Liver (tissue), 8 donors: ENCODE measurements at regions not wholly inside any gene's neighbourhood (a gene's known extent, or its start where the extent isn't known, plus 50 kb on each side); places are given as distances from the start of the nearest gene placed in this dataset.

Source experiments
- DNase-seq: peaks from one replicate; pipeline ENCODE4 v3.0.0-alpha.2; 2017; ENCODE audit warnings: low spot score
- H3K27ac ChIP-seq, 2 donors: one replicate each; pipeline ENCODE4 v1.7.0; 2013; ENCODE audit warnings: inconsistent platforms in 2 of 2, low read length in 2 of 2, control low read depth in 1 of 2, low read depth in 1 of 2, mild to moderate bottlenecking in 1 of 2
- H3K27me3 ChIP-seq, 4 donors: one replicate each; pipeline versions ENCODE4 v1.6.1 to v1.7.0; 2013; ENCODE audit warnings: low read length in 3 of 4, inconsistent platforms in 1 of 4, mild to moderate bottlenecking in 1 of 4, moderate library complexity in 1 of 4; ENCODE audit not compliant: control insufficient read depth in 4 of 4, insufficient read depth in 4 of 4
- H3K36me3 ChIP-seq, 4 donors: one replicate each; pipeline versions ENCODE4 v1.6.1 to v1.7.0; 2013; ENCODE audit warnings: low read length in 3 of 4, mild to moderate bottlenecking in 3 of 4, low read depth in 1 of 4, moderate library complexity in 1 of 4; ENCODE audit not compliant: control insufficient read depth in 4 of 4, insufficient read depth in 3 of 4
- H3K4me1 ChIP-seq, 4 donors: one replicate each; pipeline versions ENCODE4 v1.6.1 to v1.7.0; 2013; ENCODE audit warnings: low read length in 3 of 4, mild to moderate bottlenecking in 3 of 4, moderate library complexity in 1 of 4; ENCODE audit not compliant: control insufficient read depth in 4 of 4, insufficient read depth in 4 of 4
- H3K4me3 ChIP-seq, 3 donors: one replicate each; pipeline versions ENCODE4 v1.6.1 to v1.7.0; 2013; ENCODE audit warnings: low read length in 3 of 3, control low read depth in 1 of 3, low read depth in 1 of 3, mild to moderate bottlenecking in 1 of 3
- H3K9ac ChIP-seq, 2 donors: one replicate each; pipeline ENCODE4 v1.7.0; 2013; ENCODE audit warnings: low read length in 2 of 2, mild to moderate bottlenecking in 2 of 2, moderate library complexity in 2 of 2, control low read depth in 1 of 2, low read depth in 1 of 2
- H3K9me3 ChIP-seq, 4 donors: one replicate each; pipeline versions ENCODE4 v1.6.1 to v1.7.0; 2013; ENCODE audit warnings: low read length in 3 of 4; ENCODE audit not compliant: control insufficient read depth in 4 of 4
- EGR1 ChIP-seq, 2 donors: IDR thresholded peaks; 2 replicates each; pipeline ENCODE4 v1.6.1; 2016 to 2018; ENCODE audit warnings: antibody characterized with exemption in 2 of 2, low read depth in 2 of 2
- FOXA1 ChIP-seq: IDR thresholded peaks from 2 replicates; pipeline ENCODE4 v1.6.1; 2016; ENCODE audit warnings: antibody characterized with exemption
- FOXA2 ChIP-seq: IDR thresholded peaks from 2 replicates; pipeline ENCODE4 v1.6.1; 2016; ENCODE audit warnings: antibody characterized with exemption
- GABPA ChIP-seq, 2 donors: IDR thresholded peaks in 1 of 2; conservative IDR thresholded peaks in 1 of 2; 2 replicates each; pipeline ENCODE4 v1.6.1; 2016; ENCODE audit warnings: antibody characterized with exemption in 2 of 2, mild to moderate bottlenecking in 1 of 2, moderate library complexity in 1 of 2
- HNF4A ChIP-seq, 2 donors: conservative IDR thresholded peaks; 2 replicates each; pipeline ENCODE4 v1.6.1; 2016; ENCODE audit warnings: antibody characterized with exemption in 2 of 2, mild to moderate bottlenecking in 2 of 2
- JUND ChIP-seq, 2 donors: IDR thresholded peaks; 2 replicates each; pipeline ENCODE4 v1.6.1; 2016; ENCODE audit warnings: antibody characterized with exemption in 2 of 2
- RAD21 ChIP-seq, 2 donors: IDR thresholded peaks; 2 replicates each; pipeline ENCODE4 v1.6.1; 2016; ENCODE audit warnings: antibody characterized with exemption in 2 of 2, mild to moderate bottlenecking in 2 of 2
- RXRA ChIP-seq, 2 donors: IDR thresholded peaks; 2 replicates each; pipeline ENCODE4 v1.6.1; 2017 to 2018; ENCODE audit warnings: antibody characterized with exemption in 2 of 2, mild to moderate bottlenecking in 1 of 2
- SP1 ChIP-seq: IDR thresholded peaks from 2 replicates; pipeline ENCODE4 v1.6.1; 2018; ENCODE audit warnings: antibody characterized with exemption, mild to moderate bottlenecking
- TAF1 ChIP-seq: conservative IDR thresholded peaks from 2 replicates; pipeline ENCODE4 v1.6.1; 2016; ENCODE audit warnings: antibody characterized with exemption, mild to moderate bottlenecking
- WGBS: extraction: QIAGEN DNeasy Blood & Tissue Kit; methylation state at CpG from one replicate; pipeline ENCODE4 v1.1.7; 2013; 5-methylcytosine and 5-hydroxymethylcytosine counted together
- TF ChIP-seq, protein P1 (sequence below): IDR thresholded peaks from 2 replicates; pipeline ENCODE4 v1.6.1; 2016; ENCODE audit warnings: antibody characterized with exemption
- TF ChIP-seq, protein P2 (sequence below): IDR thresholded peaks from 2 replicates; pipeline ENCODE4 v1.6.1; 2016; ENCODE audit warnings: antibody characterized with exemption, mild to moderate bottlenecking
- TF ChIP-seq, protein P3 (sequence below): IDR thresholded peaks from 2 replicates; pipeline ENCODE4 v1.6.1; 2016; ENCODE audit warnings: antibody characterized with exemption
- TF ChIP-seq, protein P4 (sequence below): fragments of 150-350 bp; IDR thresholded peaks from 2 replicates; pipeline ENCODE4 v1.5.1; 2017; ENCODE audit warnings: improper control_type of control experiment, low read depth, low read length; ENCODE audit not compliant: missing input control
- donor health status: healthy.
- donor health status: healthy.
- donor health status: healthy.
- donor health status: healthy.
- donor health status: healthy.

DNA sequence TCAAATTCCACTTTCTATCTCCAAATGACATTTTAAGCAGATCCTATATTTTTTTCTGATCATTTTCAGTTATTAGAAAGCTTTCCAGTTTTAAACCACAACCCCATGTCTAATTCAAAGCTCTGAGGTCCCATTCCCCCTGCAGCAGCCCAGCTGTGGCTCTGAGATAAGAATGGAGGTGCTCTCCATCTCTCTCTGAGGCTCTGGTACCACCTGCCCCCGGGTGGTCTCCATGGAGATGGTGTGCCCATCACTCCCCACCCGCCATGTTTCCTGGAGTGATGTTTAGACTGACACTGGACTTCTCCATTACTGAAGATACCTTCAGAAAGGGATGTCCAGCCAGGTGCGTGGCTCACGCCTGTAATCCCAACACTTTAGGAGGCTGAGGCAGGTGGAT, 68.1 kb upstream of the SEC14L1 start (continued):
- TF ChIP-seq, protein P1, sequence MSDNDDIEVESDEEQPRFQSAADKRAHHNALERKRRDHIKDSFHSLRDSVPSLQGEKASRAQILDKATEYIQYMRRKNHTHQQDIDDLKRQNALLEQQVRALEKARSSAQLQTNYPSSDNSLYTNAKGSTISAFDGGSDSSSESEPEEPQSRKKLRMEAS: no peak

DNA sequence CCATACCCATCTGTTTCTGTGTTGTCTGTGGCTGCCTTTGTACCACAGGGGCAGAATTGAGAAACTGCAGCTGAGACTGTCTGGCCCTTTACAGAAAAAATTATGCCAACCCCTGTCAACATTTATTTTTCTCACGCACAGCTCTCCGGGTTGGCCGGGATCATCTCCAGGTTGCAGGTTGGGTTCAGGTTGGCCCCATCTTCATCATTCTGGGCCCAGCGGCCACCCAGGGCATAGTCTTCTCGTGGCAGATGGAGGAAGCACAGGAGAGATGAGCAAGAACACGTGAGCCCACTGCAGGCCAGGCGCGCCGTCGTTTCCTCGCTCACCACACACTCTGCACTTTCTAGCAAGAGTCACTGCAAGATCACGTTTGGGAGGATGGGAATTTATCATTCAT, 66.1 kb upstream of the SEC14L1 start:
- TF ChIP-seq RXRA (IDR thresholded peaks at IDR 0.05) (no peak), HNF4A (conservative IDR thresholded peaks at IDR 0.05) (no peak), GABPA (IDR thresholded peaks at IDR 0.05 in 1 of 2, conservative IDR thresholded peaks at IDR 0.05 in 1 of 2) (no peak), JUND (IDR thresholded peaks at IDR 0.05) (no peak), EGR1 (IDR thresholded peaks at IDR 0.05; ENCODE audit: low read depth in 2 of 2) (no peak), RAD21 (IDR thresholded peaks at IDR 0.05) (no peak), FOXA1 (no peak), TAF1 (no peak), FOXA2 (no peak), SP1 (no peak)
- TF ChIP-seq, protein P2, sequence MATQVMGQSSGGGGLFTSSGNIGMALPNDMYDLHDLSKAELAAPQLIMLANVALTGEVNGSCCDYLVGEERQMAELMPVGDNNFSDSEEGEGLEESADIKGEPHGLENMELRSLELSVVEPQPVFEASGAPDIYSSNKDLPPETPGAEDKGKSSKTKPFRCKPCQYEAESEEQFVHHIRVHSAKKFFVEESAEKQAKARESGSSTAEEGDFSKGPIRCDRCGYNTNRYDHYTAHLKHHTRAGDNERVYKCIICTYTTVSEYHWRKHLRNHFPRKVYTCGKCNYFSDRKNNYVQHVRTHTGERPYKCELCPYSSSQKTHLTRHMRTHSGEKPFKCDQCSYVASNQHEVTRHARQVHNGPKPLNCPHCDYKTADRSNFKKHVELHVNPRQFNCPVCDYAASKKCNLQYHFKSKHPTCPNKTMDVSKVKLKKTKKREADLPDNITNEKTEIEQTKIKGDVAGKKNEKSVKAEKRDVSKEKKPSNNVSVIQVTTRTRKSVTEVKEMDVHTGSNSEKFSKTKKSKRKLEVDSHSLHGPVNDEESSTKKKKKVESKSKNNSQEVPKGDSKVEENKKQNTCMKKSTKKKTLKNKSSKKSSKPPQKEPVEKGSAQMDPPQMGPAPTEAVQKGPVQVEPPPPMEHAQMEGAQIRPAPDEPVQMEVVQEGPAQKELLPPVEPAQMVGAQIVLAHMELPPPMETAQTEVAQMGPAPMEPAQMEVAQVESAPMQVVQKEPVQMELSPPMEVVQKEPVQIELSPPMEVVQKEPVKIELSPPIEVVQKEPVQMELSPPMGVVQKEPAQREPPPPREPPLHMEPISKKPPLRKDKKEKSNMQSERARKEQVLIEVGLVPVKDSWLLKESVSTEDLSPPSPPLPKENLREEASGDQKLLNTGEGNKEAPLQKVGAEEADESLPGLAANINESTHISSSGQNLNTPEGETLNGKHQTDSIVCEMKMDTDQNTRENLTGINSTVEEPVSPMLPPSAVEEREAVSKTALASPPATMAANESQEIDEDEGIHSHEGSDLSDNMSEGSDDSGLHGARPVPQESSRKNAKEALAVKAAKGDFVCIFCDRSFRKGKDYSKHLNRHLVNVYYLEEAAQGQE: no peak
- TF ChIP-seq, protein P3, sequence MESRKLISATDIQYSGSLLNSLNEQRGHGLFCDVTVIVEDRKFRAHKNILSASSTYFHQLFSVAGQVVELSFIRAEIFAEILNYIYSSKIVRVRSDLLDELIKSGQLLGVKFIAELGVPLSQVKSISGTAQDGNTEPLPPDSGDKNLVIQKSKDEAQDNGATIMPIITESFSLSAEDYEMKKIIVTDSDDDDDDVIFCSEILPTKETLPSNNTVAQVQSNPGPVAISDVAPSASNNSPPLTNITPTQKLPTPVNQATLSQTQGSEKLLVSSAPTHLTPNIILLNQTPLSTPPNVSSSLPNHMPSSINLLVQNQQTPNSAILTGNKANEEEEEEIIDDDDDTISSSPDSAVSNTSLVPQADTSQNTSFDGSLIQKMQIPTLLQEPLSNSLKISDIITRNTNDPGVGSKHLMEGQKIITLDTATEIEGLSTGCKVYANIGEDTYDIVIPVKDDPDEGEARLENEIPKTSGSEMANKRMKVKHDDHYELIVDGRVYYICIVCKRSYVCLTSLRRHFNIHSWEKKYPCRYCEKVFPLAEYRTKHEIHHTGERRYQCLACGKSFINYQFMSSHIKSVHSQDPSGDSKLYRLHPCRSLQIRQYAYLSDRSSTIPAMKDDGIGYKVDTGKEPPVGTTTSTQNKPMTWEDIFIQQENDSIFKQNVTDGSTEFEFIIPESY: no peak
- TF ChIP-seq, protein P4, sequence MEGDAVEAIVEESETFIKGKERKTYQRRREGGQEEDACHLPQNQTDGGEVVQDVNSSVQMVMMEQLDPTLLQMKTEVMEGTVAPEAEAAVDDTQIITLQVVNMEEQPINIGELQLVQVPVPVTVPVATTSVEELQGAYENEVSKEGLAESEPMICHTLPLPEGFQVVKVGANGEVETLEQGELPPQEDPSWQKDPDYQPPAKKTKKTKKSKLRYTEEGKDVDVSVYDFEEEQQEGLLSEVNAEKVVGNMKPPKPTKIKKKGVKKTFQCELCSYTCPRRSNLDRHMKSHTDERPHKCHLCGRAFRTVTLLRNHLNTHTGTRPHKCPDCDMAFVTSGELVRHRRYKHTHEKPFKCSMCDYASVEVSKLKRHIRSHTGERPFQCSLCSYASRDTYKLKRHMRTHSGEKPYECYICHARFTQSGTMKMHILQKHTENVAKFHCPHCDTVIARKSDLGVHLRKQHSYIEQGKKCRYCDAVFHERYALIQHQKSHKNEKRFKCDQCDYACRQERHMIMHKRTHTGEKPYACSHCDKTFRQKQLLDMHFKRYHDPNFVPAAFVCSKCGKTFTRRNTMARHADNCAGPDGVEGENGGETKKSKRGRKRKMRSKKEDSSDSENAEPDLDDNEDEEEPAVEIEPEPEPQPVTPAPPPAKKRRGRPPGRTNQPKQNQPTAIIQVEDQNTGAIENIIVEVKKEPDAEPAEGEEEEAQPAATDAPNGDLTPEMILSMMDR: no peak
- no peaks in the 10 kb centered on the region for H3K4me1 ChIP-seq
- no peaks in the 10 kb centered on the region for H3K36me3 ChIP-seq
- H3K27ac ChIP-seq: no peak overlapping the region
- WGBS: 84% methylated on average over 12 of the region's 12 CpGs
- no peak overlapping the region for H3K4me3 ChIP-seq
- H3K27me3 ChIP-seq: no peaks in the 10 kb centered on the region
- H3K9ac ChIP-seq: no peak overlapping the region
- H3K9me3 ChIP-seq: no peaks in the 10 kb centered on the region
- no peak for DNase-seq
